ENCODE measurements at regions not wholly inside any gene's neighbourhood (a gene's known extent, or its start where the extent isn't known, plus 50 kb on each side); places are given as distances from the start of the nearest gene placed in this dataset.
A peak's percentile ranks its signal among the peaks of the same experiment; 100 is the strongest.

DNA sequence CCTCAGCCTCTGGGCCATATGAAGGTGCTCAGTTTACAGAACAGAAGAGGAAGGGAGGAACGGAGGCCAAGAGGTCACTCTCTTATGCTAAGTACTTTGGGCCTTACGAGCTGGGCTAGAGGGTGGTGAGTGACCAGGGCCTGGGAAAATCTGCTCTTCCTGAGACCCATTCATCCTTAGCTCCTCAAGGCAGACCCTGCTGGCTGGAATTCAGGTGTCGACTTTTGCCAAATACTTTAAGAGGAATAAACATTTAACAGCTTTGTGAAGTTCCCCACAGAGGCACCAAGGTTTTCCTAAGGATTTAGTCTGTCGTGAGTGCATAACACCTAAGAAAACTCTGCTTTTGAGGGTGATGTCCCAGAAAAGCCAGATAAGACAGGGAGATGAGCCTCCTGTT is 129.7 kb upstream of the SIX2 start:
- H3K9me3 ChIP-seq (replicated peaks in 1 of 3) = no peaks in the 10 kb centered on the region
- peaks cover 20% of the 10 kb centered on the region for H3K27me3 ChIP-seq
- H3K27ac ChIP-seq = no peak overlapping the region
- no peaks in the 10 kb centered on the region for H3K36me3 ChIP-seq (replicated peaks in 1 of 2)
- no peak for DNase-seq
- TF ChIP-seq POLR2A (IDR thresholded peaks at IDR 0.05) = no peak
- TF ChIP-seq, protein P1, sequence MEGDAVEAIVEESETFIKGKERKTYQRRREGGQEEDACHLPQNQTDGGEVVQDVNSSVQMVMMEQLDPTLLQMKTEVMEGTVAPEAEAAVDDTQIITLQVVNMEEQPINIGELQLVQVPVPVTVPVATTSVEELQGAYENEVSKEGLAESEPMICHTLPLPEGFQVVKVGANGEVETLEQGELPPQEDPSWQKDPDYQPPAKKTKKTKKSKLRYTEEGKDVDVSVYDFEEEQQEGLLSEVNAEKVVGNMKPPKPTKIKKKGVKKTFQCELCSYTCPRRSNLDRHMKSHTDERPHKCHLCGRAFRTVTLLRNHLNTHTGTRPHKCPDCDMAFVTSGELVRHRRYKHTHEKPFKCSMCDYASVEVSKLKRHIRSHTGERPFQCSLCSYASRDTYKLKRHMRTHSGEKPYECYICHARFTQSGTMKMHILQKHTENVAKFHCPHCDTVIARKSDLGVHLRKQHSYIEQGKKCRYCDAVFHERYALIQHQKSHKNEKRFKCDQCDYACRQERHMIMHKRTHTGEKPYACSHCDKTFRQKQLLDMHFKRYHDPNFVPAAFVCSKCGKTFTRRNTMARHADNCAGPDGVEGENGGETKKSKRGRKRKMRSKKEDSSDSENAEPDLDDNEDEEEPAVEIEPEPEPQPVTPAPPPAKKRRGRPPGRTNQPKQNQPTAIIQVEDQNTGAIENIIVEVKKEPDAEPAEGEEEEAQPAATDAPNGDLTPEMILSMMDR (IDR thresholded peaks at IDR 0.05) = no peak
- 54 to 78% (median 70%) methylated on average over 4 of the region's 4 CpGs for WGBS, 4 donors
- intact Hi-C loops (cut with DNase I) = no loop called here
- H3K4me1 ChIP-seq (replicated peaks in 1 of 2) = no peaks in the 10 kb centered on the region
- no peak overlapping the region for H3K4me3 ChIP-seq

DNA sequence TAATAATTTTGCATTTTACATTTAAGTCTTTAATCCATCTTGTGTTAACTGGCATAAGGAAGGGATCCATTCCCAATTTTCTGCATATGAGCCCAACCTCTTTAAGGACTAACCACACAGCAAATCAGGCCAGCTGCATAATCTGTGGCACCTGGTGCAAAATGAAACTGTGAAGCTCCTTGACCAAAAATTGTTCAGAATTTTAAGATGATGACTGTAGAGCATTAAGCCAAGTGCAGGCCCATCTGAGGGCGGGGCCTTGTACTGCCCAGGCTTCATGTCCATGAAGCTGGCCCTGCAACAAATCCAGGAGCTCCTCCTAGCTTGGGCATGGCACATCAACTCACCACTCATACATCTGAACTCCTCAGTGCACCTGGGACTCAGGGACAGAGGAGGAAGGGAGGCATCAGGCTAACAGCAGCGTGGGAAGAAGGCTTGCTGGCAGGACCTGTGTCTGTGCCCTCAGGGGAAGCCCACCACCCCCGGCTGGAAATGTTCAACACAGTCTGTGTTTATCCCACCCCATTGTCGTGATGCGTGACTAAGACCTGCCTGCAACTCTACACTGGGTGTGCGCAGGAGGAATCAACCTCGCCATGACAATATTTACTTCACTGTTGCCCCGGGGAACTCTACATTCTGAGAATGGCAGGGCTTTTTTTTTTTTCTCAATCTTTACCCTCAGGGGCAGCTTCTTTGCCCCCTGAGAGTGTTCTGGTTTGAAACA is 128.9 kb upstream of the SIX2 start:
- TF ChIP-seq POLR2A (IDR thresholded peaks at IDR 0.05) = no peak
- TF ChIP-seq, protein P1 (IDR thresholded peaks at IDR 0.05) = no peak

DNA sequence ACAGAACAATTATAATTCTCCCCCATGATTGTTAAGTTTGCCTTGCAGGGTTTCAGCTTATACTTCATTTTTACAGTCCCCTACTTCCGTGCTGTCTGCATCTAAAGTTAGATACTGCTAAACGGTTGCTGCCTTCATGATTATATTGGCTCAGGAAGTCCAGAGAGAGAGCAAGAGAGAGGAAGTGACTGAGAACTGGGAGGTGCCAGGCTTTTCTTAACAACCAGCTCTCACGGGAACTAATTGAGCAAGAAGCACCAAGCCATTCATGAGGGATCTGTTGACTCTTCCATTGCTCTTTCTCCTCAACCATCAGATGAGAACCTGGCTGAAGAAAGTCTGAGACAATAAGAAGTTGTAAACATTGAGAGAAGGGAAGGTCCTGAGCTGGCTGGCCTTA is 125.5 kb upstream of the SIX2 start:
- H3K36me3 ChIP-seq (replicated peaks in 1 of 2) = no peaks in the 10 kb centered on the region
- DNase-seq = peak in 3 of 7 donors; percentile 12 to 27 (median 14)
- intact Hi-C loops (cut with DNase I) = no loop called here
- H3K27ac ChIP-seq = no peak overlapping the region
- H3K9me3 ChIP-seq (replicated peaks in 1 of 3) = no peaks in the 10 kb centered on the region
- WGBS, 4 donors = 21 to 40% (median 33%) methylated on average over 3 of the region's 3 CpGs
- H3K4me1 ChIP-seq (replicated peaks in 1 of 2) = no peaks in the 10 kb centered on the region
- H3K27me3 ChIP-seq = no peaks in the 10 kb centered on the region
- TF ChIP-seq POLR2A (IDR thresholded peaks at IDR 0.05) = no peak
- TF ChIP-seq, protein P1 (IDR thresholded peaks at IDR 0.05) = no peak
- no peak overlapping the region for H3K4me3 ChIP-seq

More for the DNA sequence above, 128.9 kb upstream of the SIX2 start:
- Histone ChIP-seq H3K27me3 (peaks cover 12% of the 10 kb centered on the region), H3K4me3 (no peak overlapping the region), H3K27ac (no peak overlapping the region), H3K9me3 (replicated peaks in 1 of 3) (no peaks in the 10 kb centered on the region), H3K4me1 (replicated peaks in 1 of 2) (no peaks in the 10 kb centered on the region), H3K36me3 (replicated peaks in 1 of 2) (no peaks in the 10 kb centered on the region)
- DNase-seq = no peak
- 88 to 97% (median 89%) methylated on average over 7 to 8 of the region's 8 CpGs for WGBS, 4 donors
- intact Hi-C loops (cut with DNase I) = no loop called here

DNA sequence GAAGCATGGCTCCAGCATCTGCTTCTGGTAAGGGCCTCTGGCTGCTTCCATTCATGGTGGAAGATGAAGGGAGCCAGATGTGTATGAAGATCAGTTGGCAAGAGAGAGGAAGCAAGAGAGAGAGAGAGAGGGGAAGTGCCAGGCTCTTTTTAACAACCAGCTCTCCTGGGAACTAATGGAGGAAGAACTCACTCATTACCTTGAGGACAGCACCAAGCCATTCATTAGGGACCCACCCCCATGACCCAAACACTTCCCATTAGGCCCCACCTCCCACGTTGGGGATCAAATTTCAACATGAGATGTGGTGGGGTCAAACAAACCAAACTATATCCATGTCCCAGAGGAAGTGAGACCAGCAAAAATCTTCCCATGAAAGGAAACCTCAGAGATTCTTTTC is 124.8 kb upstream of the SIX2 start:
- H3K36me3 ChIP-seq (replicated peaks in 1 of 2) = no peaks in the 10 kb centered on the region
- intact Hi-C loops (cut with DNase I) = no loop called here
- H3K4me3 ChIP-seq = no peak overlapping the region
- no peak overlapping the region for H3K27ac ChIP-seq
- WGBS, 4 donors = 7 to 13% (median 9%) methylated on average over 1 of the region's 1 CpG
- H3K9me3 ChIP-seq (replicated peaks in 1 of 3) = no peaks in the 10 kb centered on the region
- no peaks in the 10 kb centered on the region for H3K27me3 ChIP-seq
- H3K4me1 ChIP-seq (replicated peaks in 1 of 2) = peaks cover 0 to under 1% of the 10 kb centered on the region in 2 donors
- no peak for DNase-seq
- TF ChIP-seq, protein P1 (IDR thresholded peaks at IDR 0.05) = no peak
- TF ChIP-seq POLR2A (IDR thresholded peaks at IDR 0.05) = no peak
